NCI-H2081 (cell line): ENCODE measurements at regions not wholly inside any gene's neighbourhood (a gene's known extent, or its start where the extent isn't known, plus 50 kb on each side); places are given as distances from the start of the nearest gene placed in this dataset.

ENCODE experiments used
- DNase-seq, 2 experiments: peaks; one replicate each; lab custom pipeline; 2025; lab: John Stamatoyannopoulos, UW

GRCh38 chr17:34178092-34178491, 77.0 kb upstream of the CCL2 start:
- no peak for DNase-seq

- no peak for DNase-seq
Measured at GRCh38 chr17:34182036-34182803, 72.9 kb upstream of the CCL2 start.

DNA sequence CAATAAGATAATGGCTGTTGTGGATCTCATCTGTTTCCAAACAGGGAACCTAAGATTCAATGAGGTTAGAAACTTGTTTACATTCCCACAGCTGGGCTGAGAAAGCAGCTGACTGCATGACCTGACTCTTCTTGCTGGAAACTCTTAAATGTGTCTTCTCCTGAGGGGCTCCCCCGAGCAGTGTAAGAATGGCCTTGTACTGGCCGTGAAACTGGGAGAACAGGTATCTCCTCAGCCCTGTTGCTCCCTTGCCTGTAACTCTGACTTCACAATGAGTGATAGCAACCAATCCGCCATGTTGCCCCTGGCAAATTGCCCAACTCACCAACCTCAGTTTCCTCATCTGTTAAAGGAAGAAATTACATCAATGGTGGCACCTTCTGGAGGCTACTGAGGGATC, 59.1 kb upstream of the CCL2 start:
- DNase-seq = no peak

DNA sequence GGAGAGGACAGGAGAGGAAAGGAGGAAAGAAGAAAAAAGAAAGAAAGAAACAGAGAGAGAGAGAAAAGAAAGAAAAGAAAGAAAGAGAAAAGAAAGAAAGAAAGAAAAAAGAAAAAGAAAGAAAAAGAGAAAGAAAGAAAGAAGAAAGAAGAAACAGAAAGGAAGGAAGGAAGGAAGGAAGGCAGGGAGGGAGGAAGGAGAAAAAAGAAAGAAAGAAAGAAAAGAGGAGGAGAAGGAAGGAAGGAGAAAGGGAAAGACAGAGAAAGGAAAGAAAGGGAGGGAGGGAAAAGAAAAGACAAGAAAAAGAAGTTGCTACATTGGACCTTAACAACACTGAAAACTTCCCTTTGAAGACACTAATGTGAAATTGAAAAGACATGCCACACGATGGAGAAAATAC, 56.6 kb upstream of the CCL2 start:
- DNase-seq = no peak

GRCh38 chr17:34199454-34199853, 55.6 kb upstream of the CCL2 start:
- no peak for DNase-seq

DNA sequence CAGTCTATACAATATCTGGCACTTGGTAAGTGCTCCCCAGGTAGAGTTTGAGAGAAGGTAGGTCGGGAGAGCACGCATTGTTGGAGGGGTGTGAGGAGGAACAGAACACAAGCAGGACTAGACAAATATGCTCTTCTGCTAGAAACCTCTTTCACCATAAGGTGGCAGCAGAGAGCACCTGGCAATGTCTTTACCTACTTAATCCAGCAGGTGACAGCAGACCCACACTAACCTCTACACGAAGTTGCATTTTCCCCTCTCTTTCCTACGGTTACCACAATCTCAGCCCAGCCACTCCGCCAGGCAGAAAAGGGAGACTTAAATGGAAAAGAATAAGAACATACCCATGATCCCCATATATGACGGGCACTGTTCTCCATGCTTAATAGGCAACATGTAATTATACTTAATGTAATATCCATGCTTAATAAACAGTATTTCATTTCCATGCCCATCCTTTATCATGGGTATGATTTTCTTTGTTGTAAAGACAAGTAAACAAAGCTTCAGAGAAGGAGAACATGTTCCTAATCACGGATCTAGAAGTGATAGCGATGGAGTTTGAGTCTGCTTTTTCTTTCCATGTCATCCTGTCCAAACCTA, 55.1 kb upstream of the CCL2 start:
- DNase-seq = peak; percentile 71 to 72

DNA sequence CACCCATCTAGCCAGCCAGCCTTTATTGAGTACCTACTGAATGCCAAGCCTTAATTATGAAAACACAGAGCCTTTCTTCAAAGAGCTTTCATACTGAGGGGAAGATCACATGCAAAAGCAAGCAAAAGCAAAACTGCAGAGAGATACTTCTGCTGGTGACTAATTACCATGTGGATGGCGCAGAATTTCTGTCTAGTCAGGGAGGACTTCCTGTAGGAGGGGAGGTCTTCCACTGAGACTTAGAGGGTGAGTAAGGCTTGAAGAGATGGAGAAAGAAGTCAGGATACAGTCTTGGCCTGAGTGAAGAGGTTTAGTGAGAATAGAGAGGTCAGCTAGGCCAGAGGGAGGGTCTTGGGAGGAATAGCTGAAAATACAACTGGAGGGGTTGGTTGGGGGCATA, 53.9 kb upstream of the CCL2 start:
- no peak for DNase-seq

DNA sequence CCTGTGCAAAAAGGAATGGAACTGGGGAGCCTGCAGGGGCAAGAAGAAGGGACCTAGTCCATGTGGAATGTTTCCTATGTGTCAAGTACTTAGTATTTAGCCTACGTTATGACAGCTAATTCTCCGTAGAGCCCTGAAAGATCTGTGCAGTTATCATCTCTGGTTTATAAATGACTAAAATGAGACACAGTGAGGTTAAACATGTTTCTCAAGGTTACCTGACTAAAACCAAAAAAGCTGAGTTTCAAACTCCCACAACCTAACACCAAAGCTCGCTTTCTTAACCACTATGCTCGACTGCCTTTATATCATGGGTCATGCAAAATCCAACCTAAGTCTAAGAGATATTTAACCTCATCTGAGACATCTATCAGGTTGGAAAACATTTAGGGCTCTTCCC, 53.3 kb upstream of the CCL2 start:
- no peak for DNase-seq

- DNase-seq = no peak
Measured at GRCh38 chr17:34203018-34203638, 52.0 kb upstream of the CCL2 start.

DNA sequence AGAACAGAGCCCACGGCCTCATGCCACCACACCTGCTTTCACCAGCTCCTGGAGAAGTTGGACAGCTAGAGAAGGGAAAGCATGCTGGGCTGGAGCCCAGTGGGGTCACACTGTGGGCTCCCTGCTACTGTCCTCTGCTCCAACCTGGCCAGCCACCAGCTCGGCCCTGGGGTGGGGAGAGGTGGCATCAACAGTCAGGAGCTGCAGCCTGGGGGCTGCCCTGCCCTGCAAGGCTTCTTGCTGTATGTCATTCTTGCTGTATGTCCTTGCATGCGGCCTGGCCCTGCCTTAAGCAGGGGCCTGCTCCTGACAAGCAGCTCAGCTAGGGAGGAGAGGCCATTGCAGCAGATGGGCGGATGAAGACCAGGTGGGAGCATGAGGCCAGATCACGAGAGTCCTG, 50.7 kb upstream of the CCL2 start:
- DNase-seq = no peak
